ENCODE measurements at regions not wholly inside any gene's neighbourhood (a gene's known extent, or its start where the extent isn't known, plus 50 kb on each side); places are given as distances from the start of the nearest gene placed in this dataset.

DNA sequence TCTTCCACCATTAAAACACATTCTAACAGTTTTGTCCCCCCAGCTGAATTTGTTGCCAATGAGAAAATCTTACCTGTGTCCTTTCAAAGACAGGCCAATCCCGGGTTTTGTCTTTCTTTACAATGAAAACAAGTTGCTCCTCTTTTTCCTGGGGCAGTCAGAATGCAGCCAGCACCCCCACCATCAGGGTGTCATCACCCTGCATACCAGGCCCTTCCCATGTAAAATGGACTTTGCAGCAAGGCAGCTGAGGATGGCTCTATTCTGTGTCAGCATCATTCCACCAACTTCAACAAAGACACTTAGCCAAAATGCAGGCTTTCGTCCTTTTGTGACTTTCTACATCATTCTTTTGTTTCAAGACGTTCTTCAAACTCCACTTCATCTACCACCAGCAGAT is 490.9 kb downstream of the OCA2 start:
- DNase-seq, result no peak

GRCh38 chr15:27601239-27601960 is 497.7 kb downstream of the OCA2 start:
- peak; percentile 88 for DNase-seq

DNA sequence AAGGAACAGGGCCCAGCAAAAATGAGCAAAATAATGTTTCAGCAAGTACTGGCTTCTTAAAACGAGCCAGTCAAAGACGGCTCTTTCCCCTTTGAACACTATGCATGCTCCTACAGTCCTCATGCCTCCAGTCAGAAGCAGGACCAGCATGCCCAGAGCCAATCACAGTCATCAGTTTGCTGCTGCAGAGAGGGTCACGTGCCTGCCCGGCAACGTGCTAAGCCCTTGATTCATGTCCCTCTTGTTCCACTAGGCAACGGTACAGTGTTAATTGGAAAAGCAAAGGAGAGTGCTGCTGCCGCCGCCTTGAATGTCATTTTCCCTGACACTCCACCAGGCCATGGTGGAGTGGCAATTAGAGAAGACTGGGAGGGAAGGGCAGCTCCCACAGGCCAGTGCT is 500.1 kb downstream of the OCA2 start:
- no peak for DNase-seq

DNA sequence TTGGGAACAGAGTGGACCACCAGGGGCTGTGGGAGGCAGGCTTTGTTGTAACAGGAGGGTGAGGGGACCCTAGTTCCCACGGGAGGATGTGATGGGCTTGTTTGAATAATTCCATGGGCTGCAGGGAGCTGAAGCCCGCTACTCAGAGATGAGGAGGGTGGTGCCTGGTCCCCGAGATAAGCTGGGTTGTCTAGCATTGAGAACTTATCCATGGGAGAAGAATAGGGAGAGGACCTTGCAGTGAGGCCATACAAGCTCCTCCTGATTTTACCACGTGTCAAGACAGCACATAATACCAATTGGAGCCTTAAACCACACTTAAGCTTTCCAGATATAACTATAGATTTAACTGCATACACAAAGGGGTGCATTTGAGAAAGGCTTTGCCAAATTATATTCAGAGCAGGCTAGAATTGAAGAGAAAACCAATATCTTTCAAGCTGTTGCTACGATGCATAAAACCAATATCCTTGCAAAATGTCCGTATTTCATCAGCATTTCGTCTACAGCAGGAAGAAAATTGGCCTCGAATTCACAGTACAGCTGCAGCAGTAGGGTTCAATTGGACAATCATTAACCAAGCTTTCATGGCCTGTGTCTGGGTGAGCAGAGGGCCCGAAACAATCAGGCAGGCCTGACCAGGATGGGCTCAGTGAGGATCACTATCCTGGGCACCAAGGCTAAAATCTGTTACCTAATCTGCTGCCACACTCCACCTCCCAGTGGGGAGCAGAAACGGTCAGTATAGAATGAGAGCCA is 500.7 kb downstream of the OCA2 start:
- no peak for DNase-seq

GRCh38 chr15:27595211-27595610 is 503.9 kb downstream of the OCA2 start:
- no peak for DNase-seq

DNA sequence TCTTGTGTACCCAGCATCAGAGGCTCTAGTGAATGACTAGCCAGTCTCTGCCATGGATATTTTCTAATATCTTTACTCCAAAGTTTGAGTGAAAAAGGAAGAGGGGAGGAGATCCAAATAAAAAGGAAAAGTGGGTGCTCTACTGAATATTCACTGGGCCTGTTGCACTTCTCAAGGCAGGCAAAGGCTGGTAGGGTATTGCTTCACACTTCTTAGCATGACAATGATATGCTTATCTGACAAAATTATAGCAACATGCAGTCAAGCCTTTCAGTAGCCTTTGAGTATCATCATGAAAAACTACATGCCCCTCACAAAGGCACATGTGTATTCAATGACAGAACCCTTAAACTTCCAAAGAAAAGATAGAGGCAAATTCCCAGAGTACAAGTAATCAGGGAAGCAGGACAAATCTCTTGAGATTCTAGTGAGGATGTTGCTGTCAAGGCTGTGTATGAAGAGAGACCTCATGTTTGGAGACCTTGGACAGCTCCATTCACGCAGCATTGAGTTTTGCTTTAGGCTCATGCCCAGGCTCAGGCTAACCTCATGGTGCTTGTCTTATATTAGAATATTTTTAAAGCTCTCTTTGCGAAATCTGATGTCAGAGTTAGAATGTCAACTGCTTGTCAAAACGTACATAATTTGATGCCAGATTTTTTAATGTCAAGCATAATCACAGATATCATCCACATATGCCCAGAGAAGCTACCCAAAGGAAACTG is 506.9 kb downstream of the OCA2 start:
- DNase-seq, result no peak
